Osteocyte (in vitro differentiated cells): ENCODE measurements at regions not wholly inside any gene's neighbourhood (a gene's known extent, or its start where the extent isn't known, plus 50 kb on each side); places are given as distances from the start of the nearest gene placed in this dataset.

Source experiments
- DNase-seq: peaks from one replicate; pipeline ENCODE4 v3.0.0; 2021; ENCODE audit warnings: mixed read lengths; ENCODE audit not compliant: unreplicated experiment; ENCODE audit errors: extremely low spot score
- H3K27ac Mint-ChIP-seq: one replicate; pipeline ENCODE4 v1.8.0; 2021; ENCODE audit warnings: mild to moderate bottlenecking, mixed read lengths; ENCODE audit not compliant: unreplicated experiment
- H3K27me3 Mint-ChIP-seq: one replicate; pipeline ENCODE4 v1.8.0; 2021; ENCODE audit warnings: mixed read lengths; ENCODE audit not compliant: unreplicated experiment
- H3K36me3 Mint-ChIP-seq: one replicate; pipeline ENCODE4 v1.8.0; 2021; ENCODE audit warnings: mixed read lengths; ENCODE audit not compliant: unreplicated experiment
- H3K4me1 Mint-ChIP-seq: one replicate; pipeline ENCODE4 v1.8.0; 2021; ENCODE audit warnings: mixed read lengths; ENCODE audit not compliant: unreplicated experiment
- H3K4me3 Mint-ChIP-seq: one replicate; pipeline ENCODE4 v1.8.0; 2021; ENCODE audit warnings: mild to moderate bottlenecking, moderate library complexity, mixed read lengths; ENCODE audit not compliant: unreplicated experiment
- H3K9me3 Mint-ChIP-seq: one replicate; pipeline ENCODE4 v1.8.0; 2021; ENCODE audit warnings: mixed read lengths; ENCODE audit not compliant: unreplicated experiment
- CTCF ChIP-seq: fragments of 200-600 bp; sonication (generic); IDR thresholded peaks from 2 replicates; pipeline ENCODE4 v1.5.0; 2021; ENCODE audit warnings: antibody characterized with exemption, mild to moderate bottlenecking, moderate library complexity

GRCh38 chr5:56607074-56607473 is 208.3 kb upstream of the MAP3K1 start:
- peaks cover 4% of the 10 kb centered on the region for H3K36me3 Mint-ChIP-seq
- H3K4me1 Mint-ChIP-seq, result peaks cover 41% of the 10 kb centered on the region
- H3K9me3 Mint-ChIP-seq, result peaks cover 11% of the 10 kb centered on the region
- no peak for DNase-seq
- H3K27ac Mint-ChIP-seq, result peak overlapping the region; percentile 79
- H3K27me3 Mint-ChIP-seq, result no peaks in the 10 kb centered on the region
- no peak overlapping the region for H3K4me3 Mint-ChIP-seq
- TF ChIP-seq CTCF, result no peak

- peaks cover 49% of the 10 kb centered on the region for H3K4me1 Mint-ChIP-seq
- DNase-seq, result no peak
- TF ChIP-seq CTCF, result no peak
- H3K27me3 Mint-ChIP-seq, result no peaks in the 10 kb centered on the region
- H3K4me3 Mint-ChIP-seq, result no peak overlapping the region
- peak overlapping the region; percentile 79 for H3K27ac Mint-ChIP-seq
- H3K9me3 Mint-ChIP-seq, result peaks cover 4% of the 10 kb centered on the region
- peaks cover under 1% of the 10 kb centered on the region for H3K36me3 Mint-ChIP-seq
Measured at GRCh38 chr5:56606192-56606591, 209.2 kb upstream of the MAP3K1 start.

- no peaks in the 10 kb centered on the region for H3K27me3 Mint-ChIP-seq
- TF ChIP-seq CTCF, result no peak
- no peak overlapping the region for H3K27ac Mint-ChIP-seq
- DNase-seq, result no peak
- peaks cover 50% of the 10 kb centered on the region for H3K4me1 Mint-ChIP-seq
- H3K9me3 Mint-ChIP-seq, result no peaks in the 10 kb centered on the region
- H3K36me3 Mint-ChIP-seq, result no peaks in the 10 kb centered on the region
- no peak overlapping the region for H3K4me3 Mint-ChIP-seq
Measured at GRCh38 chr5:56605231-56605630, 210.1 kb upstream of the MAP3K1 start.

- H3K4me1 Mint-ChIP-seq, result peaks cover 33% of the 10 kb centered on the region
- no peak for DNase-seq
- H3K27ac Mint-ChIP-seq, result no peak overlapping the region
- no peaks in the 10 kb centered on the region for H3K36me3 Mint-ChIP-seq
- H3K9me3 Mint-ChIP-seq, result no peaks in the 10 kb centered on the region
- H3K4me3 Mint-ChIP-seq, result no peak overlapping the region
- no peak for TF ChIP-seq CTCF
- no peaks in the 10 kb centered on the region for H3K27me3 Mint-ChIP-seq
Measured at GRCh38 chr5:56601641-56602071, 213.7 kb upstream of the MAP3K1 start.

GRCh38 chr5:56598941-56599340 is 216.4 kb upstream of the MAP3K1 start:
- peaks cover 27% of the 10 kb centered on the region for H3K4me1 Mint-ChIP-seq
- no peaks in the 10 kb centered on the region for H3K9me3 Mint-ChIP-seq
- no peak for TF ChIP-seq CTCF
- no peak overlapping the region for H3K27ac Mint-ChIP-seq
- no peaks in the 10 kb centered on the region for H3K27me3 Mint-ChIP-seq
- H3K36me3 Mint-ChIP-seq, result no peaks in the 10 kb centered on the region
- H3K4me3 Mint-ChIP-seq, result no peak overlapping the region
- DNase-seq, result no peak
